H1 (cell line): ENCODE measurements at regions not wholly inside any gene's neighbourhood (a gene's known extent, or its start where the extent isn't known, plus 50 kb on each side); places are given as distances from the start of the nearest gene placed in this dataset.

Source experiments
- BACH1 ChIP-seq: IDR thresholded peaks from 2 replicates; pipeline ENCODE4 v1.6.1; 2012; ENCODE audit warnings: low read length, improper control_type of control experiment
- CHD1 ChIP-seq: IDR thresholded peaks from 2 replicates; pipeline ENCODE4 v1.6.1; 2012; ENCODE audit warnings: low read depth, low read length, improper control_type of control experiment
- EZH2 ChIP-seq: fragments of 200-600 bp; sonication (generic); IDR thresholded peaks from 2 replicates; pipeline ENCODE4 v1.7.1; 2012; ENCODE audit warnings: low read depth, mild to moderate bottlenecking, moderate library complexity, low read length, inconsistent platforms; ENCODE audit not compliant: severe bottlenecking
- GTF2F1 ChIP-seq: IDR thresholded peaks from 2 replicates; pipeline ENCODE4 v1.6.1; 2012; ENCODE audit warnings: low read depth, low read length, improper control_type of control experiment, borderline replicate concordance
- POLR2A ChIP-seq, 2 experiments: IDR thresholded peaks; 1 replicate in 1 of 2; 2 replicates in 1 of 2; pipeline ENCODE4 v1.6.1; 2011; ENCODE audit warnings: low read depth in 2 of 2, low read length in 2 of 2, mild to moderate bottlenecking in 2 of 2; ENCODE audit errors: control extremely low read depth in 1 of 2
- RNF2 ChIP-seq: fragments of 200-900, 300-1000 bp; sonication (generic); IDR thresholded peaks from 2 replicates; pipeline ENCODE4 v1.7.1; 2016; ENCODE audit warnings: borderline replicate concordance, low read depth, mild to moderate bottlenecking, antibody characterized with exemption, low read length; ENCODE audit not compliant: poor library complexity, severe bottlenecking; ENCODE audit errors: missing control alignments
- TBP ChIP-seq: IDR thresholded peaks from 2 replicates; pipeline ENCODE4 v1.6.1; 2011; ENCODE audit warnings: low read depth, low read length, improper control_type of control experiment

GRCh38 chr3:166425900-166426611 lies 588.8 kb upstream of the BCHE start:
- no peak for TF ChIP-seq GTF2F1
- TF ChIP-seq EZH2 = no peak
- TF ChIP-seq TBP = no peak
- no peak for TF ChIP-seq BACH1
- no peak for TF ChIP-seq CHD1
- TF ChIP-seq POLR2A (IDR thresholded peaks at IDR 0.05; ENCODE audit: control extremely low read depth in 1 of 2, low read depth in 2 of 2, low read length in 2 of 2) = no peak
- no peak for TF ChIP-seq RNF2
